NT2/D1 (cell line): ENCODE measurements at regions not wholly inside any gene's neighbourhood (a gene's known extent, or its start where the extent isn't known, plus 50 kb on each side); places are given as distances from the start of the nearest gene placed in this dataset.

Experiments
- SUZ12 ChIP-seq: IDR thresholded peaks from 2 replicates; pipeline ENCODE4 v1.6.1; 2011; ENCODE audit not compliant: insufficient read length, insufficient read depth; ENCODE audit errors: extremely low read depth
- ZNF274 ChIP-seq: IDR thresholded peaks from 2 replicates; pipeline ENCODE4 v1.6.1; 2011; ENCODE audit warnings: mild to moderate bottlenecking, low read depth, low read length

DNA sequence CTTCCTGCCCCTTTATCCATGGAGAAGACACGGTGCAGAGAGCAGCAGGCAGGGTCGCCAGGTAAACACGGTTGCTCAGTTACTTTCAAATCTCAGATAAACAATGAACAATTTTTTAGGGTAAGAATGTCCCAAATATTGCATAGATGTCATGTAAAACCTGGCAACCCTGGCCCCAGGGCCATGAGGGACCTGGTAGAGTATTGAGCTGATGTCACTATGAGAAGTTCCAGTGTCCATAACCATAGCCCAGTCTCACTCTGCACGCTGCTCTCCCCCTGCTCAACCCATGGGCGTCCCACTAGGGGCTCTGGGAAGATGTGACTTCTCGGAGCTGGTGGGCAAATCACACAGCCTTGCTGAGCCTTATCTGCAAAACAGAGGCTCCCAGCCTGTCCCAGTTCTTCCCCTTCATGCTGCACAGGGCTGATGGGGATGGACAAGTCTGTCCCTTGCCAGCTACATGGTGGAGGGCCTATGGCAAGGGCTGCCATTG is 71.3 kb upstream of the TOP1 start:
- TF ChIP-seq ZNF274 (no peak), SUZ12 (no peak)
